Stimulated activated CD8-positive, alpha-beta memory T cell treated with anti-CD3 and anti-CD28 coated beads, Interleukin-15, amount 100 ng/mL, for 1 hour (primary cell): ENCODE measurements at regions not wholly inside any gene's neighbourhood (a gene's known extent, or its start where the extent isn't known, plus 50 kb on each side); places are given as distances from the start of the nearest gene placed in this dataset.
"Not testable (repeated sequence)": the region's sequence is repeated elsewhere in the genome, so short reads cannot be mapped to it uniquely, and the experiment has no call there.

Source experiments
- DNase-seq: peaks from one replicate; pipeline ENCODE4 v3.0.0-alpha.2; 2020; ENCODE audit warnings: low read depth

DNA sequence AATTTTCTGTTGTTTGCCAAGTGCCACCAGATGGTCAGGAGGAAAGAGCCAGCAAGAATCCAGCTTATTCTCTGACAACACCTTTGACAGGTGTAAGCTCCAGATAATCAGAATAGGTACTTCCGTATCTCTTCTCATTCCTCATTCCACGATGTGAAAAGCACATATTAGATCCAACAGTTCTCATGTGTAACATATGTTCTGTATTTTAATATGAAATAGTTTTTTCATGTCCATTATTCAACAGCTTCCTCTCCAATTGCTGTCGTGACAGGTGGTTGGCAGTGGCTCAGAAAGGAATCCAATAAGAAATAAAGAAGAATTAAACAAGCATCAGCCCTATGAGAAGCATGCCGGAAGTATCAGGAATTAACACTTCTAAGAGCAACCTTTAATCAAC lies 1624.7 kb downstream of the MRPL39 start:
- DNase-seq: no peak

DNA sequence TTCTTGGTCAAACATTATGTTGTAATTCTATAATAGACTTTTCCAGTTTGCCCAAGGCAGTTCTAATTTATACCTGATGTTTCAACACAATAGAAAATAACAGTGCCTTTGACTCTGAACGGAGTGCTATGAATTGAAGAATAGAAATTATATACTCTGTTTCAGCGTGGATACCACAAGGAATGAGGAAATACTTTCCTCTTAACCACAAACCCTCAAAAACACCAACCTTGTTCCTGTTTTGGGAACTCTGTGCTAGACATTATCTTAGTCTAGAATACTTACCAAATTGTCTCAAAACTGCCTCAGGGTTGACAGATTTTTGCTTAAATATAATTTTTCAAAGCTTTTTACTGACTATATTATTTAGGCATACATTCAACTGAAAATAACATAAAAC lies 1629.3 kb downstream of the MRPL39 start:
- no peak for DNase-seq

DNA sequence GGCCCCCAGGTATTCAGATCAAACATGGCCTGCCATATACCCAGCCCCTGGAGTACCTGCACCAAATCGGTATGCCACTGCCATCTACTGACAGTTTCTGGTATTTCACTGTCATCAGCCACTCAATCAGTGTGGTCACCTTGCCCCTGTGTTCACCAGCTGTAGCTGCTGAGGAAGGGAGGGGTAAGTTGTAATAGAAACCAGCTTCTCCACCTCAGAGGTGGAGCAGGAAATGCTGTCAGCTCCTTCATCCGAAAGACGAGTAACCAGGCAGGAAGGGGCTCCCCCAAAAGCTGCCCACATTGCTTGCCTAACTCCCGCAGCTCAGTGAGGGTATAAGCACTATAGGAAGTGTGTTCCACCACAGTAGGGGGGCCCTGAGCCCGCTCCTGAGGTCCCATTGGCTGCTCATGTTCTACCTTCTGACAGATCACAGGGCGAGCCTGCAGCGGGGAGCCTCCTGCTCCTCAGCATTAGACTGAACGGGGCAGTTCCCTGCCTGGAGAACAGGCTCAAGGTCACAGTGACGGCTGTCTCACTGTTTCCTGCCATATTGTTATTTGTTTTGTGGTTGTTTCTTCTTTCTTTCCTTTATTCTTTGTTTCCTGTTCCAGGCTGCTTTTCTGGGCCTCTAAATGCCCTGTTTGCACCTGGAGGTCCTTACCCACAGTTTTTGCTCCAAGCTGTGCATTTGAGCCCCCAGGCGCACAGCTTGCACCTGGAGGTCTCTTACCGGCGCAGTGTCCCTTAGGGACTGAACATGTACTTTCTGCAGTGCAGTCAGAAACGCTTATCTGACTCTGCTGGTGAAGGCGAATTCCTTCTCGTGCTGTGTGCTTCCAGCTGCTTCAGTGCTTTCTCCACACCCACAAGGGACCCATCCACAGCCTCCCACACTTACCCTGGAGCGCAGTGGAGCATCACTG lies 1638.3 kb downstream of the MRPL39 start:
- peak; percentile 38 for DNase-seq

DNA sequence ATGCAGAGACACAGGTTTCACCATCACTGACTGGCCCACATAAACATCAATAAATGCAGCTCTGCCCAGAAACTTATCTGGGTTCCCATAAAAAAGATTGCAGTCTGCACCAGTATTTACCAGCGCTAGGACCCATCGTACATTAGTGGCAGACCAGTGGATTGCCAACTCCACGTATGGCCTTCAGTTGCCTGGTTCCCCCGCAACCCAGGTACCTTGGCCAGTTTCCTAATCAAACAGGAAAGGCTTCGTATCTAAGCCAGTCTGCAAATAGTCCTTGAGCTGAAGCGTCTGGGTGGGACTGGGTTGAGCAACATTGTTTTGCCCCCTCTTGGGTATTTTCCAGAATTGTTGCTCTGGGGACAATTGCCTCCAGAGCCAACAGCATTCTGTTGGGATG lies 1639.3 kb downstream of the MRPL39 start:
- no peak for DNase-seq

DNA sequence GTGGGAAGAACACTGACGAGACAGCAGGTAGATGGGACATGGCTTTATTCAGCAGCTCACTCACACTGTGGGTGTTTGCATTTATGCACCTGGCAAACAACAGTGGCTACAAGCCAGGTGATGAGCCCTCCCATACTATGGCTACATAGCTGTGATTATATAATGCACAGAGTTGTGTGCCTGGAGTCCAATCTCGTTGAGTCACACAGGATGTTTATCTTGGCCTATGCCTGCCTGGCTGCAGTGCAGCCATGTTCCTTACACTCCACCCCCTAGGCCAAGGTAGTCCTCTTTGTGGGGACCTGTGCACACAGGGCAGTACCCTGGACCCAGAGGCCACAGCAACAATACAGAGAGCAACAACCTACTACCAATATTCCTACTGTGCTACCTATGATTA lies 1643.8 kb downstream of the MRPL39 start:
- no peak for DNase-seq

DNA sequence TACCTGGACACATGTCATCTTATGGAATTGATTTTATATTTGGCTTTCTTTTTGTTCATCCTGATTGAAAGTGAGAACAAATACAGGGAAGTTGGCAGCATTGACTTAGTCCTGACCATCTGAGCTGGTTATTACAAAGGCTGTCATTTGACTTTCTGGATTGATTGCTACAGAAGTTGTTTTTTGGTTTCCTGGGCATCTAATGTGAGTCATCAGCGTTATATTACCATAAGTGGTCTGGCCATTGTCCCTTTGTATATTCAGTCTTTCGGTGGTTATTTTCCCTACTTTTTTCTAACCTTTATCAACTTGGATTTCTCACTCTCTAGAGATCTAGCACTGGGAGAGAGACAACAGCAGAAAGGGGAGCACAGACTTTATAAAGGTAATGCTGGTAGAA lies 1646.5 kb downstream of the MRPL39 start:
- no peak for DNase-seq

DNA sequence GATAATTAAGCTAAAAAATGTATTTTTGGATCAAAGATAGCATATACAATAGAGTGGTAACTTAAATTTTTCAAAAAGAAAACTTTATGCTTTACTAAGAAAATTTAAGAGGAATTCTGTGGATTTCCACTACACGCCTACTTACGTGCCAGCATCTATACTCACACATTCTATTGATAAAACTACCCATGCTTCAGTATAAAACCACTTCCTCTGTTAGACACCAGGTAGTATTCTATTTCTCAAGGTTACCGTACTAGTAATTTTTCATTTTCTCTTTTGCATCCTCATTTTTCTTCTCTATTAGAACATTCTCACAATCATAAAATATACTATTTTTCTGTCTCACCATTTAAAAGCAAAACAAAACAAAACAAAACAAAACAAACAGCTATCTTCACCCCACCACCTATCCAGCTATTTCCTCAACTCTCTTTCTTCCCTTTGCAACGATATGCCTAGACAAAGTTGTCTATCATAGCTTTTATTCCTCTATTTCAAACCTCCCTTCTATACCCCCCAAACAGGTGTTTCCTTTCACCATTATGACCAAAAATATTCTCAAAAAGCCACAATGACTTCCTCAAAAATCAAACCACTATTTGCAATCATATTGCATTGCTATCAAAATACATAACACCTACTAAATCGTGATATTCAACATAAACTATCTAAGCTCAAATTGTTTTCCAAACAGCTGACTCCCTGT lies 1652.0 kb downstream of the MRPL39 start:
- DNase-seq: no peak

DNA sequence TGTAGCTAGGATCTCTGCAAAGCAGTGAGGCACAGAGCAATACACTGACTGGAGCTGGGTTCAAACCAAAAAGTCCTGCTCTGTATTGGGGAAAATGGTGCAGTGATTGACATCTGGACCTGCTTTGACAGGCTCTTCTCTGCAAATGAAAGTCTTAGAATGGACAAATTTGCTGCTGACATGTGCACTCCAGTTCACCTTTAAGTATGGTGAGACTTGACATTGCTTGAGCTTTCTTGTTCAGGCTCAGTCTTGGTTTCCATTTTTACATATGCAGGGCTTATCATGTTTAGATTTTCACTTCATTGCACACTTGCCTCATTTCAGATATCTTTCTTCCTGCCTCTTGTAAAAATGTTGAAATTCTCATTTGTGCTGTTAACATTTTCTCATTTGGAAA lies 1655.0 kb downstream of the MRPL39 start:
- no peak for DNase-seq

DNA sequence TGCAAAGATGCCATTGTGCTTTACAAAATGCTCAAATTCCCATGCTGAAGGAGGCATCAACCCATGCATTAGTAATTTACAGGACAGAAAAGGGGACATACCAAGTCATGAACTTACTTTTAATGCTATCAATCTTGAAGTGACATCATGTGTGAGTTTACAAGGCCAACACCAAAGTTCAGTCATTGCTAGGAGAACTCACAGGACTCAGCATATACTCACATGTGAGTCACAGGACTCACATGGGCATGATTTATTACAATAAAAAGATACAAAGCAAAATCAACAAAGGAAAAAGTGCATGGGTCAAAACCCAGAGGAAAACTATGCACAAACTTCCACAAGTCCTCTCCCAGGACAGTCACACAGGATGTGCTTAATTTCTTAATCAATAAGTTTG lies 1656.0 kb downstream of the MRPL39 start:
- DNase-seq: no peak

DNA sequence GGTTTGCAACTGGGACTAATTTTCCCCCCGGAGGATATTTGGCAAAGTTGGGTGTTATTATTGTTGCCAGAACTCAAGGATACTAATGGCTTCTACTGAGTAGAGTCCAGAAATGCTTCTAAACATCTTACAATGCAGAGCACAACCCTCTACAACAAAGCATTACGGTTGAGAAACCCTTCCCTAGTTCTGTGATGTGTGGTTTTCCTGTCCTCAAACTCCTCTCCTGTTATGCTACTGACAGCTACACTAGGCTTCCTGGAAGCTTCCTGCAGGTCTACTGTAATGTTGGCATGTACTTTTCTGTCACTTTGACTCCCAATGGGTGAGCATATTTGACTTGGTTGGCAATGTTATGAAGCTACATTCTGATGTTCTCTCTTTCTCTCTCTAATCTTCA lies 1656.9 kb downstream of the MRPL39 start:
- DNase-seq: no peak

DNA sequence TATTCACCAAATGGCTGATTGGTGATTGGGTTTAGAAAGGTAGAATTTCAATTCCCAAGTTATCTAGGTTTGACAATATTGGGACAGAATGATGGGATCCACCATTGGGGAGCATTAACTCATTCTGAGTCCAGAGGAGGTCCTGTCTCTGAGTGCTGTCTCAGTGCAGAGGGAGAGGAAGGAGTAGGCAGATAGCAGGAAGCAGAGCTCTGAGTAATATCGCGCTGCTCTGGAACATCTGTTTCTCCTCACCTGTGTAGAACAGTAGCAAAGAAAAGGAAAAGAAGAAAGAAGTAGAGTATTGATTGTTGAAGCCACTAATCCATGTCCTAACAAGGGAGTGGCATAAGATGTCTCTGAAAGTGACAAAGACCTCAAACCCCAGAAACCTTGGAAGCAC lies 1657.8 kb downstream of the MRPL39 start:
- DNase-seq: no peak

DNA sequence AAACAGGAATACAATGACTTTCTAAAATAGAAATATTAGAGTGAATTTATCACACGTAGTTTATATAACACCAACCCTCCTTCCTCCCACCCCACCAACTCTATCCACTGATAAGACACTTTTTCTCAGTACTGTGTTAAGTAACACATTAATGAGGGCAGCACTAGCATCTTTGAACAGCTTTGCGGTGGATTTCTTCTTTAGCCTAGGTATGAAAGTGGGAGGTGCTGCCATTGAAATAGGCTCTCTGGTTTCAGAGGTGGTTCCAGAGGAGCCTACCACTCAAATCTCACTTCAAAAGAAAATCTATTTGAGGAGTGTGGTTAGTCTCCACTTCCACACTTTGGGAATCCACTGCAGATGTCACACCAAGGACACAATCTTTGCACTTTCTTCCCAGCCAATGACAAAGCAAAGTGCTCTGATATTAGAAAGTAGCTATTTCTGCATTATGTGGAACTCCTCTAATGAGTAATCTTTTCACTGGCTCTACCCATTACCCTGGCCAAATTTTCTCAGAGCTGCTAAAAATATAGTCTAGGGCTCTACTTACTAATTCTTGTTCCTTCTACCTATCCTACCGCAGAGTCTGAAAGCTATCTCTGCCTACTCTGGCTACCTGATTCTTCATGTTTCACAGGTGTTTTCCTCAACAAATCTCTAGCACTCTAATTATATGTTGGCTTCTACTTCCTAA lies 1667.8 kb downstream of the MRPL39 start:
- DNase-seq: no peak

DNA sequence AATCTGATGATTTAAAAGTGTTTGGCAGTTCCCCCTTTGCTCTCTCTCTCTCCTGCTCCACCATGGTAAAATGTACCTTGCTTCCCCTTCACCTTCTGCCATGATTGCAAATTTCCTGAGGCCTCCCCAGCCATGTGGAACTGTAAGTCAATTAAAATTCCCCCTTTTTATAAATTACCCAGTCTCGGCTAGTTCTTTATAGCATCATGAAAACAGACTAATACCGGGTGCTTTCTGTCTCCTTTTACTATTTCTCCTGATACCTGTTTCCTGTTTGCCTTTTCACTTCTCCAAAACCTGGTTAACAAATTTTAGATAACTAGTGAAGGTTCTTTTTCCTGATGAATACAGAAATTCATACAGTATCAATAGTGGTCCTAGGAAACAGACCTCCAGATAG lies 1670.3 kb downstream of the MRPL39 start:
- no peak for DNase-seq

DNA sequence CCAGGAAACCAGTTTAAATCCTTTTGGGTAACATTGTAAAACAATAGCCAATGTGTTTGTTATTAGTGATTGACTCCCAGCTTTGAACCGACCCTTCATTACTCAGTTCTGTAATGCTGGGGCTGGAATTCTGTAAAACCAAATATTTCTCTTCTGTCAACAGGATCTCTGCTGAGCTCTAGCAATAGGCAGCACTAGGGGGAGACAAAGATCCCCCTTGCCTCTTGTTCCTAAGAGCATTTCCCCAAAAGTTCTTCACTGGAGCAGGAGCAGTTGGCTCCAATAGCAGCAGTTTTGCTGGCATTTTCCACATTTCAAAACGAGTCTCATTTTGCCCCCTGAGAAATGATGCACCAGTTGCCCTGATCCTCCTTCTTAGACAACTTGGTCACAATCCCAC lies 1671.1 kb downstream of the MRPL39 start:
- no peak for DNase-seq

DNA sequence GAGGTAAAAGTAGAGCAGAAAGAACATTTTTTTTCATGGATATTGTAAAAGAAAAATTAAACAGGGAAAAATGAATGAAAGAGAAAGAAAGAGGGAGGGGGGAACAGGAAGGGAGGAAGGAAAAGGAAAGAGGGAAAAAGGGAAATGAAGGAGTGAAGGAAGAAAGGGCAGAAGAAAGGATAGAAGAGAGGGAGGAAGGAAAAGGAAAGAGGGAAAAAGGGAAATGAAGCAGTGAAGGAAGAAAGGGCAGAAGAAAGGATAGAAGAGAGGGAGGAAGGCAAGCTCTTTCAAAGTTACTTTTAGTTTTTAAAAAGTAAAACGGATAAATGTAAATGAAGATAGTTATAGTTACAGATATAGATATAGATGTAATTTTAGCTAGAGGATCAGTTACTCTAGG lies 1676.7 kb downstream of the MRPL39 start:
- DNase-seq: no peak

DNA sequence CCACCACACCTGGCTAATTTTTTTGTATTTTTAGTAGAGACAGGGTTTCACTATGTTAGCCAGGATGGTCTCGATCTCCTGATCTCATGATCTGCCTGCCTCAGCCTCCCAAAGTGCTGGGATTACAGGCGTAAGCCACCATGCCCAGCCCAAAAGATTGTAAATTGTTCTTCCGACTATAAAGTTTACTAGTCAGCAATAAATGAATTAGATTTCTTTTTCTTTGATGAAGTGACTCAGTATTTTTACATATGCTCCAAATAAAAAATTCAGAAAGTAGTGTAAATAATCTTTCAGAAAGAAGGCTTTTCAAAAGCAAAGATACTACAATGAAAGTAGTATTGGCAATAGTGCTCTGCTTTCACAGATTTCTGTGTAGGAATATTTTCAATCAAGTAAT lies 1680.9 kb downstream of the MRPL39 start:
- DNase-seq: not testable (repeated sequence)

DNA sequence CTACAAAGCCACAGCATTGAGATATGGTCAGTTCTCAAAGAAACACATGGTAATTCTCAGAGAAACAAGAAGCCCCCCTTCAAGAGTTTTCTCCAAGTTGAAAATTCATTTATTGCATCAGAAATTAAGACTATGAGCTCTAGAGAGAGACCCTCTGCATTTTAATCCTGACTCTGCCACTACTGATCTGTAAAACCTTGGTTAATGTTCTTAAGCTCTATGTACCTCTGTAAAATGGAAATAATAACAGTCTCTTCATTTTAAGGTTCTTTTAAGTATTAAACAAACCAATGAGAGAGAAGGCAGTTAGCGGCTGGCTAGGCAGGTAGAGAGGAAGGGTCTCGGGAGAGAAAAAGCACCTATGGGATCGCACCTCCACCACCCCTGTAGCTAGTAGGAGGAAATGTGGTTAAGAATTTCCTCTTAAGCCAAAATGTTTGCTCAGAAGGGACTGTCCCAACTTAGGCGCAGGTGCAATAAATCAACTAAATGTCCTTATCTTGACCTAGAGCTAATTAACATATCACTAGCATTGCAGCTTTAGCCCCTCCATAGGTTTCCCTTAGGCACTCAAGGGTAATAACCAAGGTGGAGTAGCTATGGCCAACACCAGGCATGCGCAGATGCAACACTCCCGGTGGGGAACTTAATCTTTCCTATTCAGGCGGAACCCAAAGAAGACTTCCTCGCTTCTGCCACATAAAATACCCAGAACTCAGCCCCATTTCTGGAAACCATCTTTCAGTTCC lies 1685.4 kb downstream of the MRPL39 start:
- DNase-seq: no peak

DNA sequence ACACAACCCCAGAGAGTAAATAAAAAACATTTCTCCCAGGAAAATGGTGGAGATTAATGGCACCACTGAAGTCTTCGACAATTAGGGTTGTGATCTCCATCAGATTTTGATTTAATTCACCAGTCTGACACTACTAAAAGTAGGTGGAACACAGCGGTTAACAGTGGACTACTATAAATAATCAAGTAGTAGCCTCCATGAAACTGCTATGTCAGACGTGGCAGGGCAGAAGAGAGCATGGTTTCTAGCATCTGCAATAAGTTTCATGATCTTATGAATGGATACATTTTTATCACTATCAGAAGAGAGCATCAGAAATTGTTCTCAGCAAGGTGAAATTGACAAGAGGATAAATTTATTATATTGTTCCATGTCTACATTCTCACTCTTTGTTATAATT lies 1706.6 kb downstream of the MRPL39 start:
- DNase-seq: no peak

DNA sequence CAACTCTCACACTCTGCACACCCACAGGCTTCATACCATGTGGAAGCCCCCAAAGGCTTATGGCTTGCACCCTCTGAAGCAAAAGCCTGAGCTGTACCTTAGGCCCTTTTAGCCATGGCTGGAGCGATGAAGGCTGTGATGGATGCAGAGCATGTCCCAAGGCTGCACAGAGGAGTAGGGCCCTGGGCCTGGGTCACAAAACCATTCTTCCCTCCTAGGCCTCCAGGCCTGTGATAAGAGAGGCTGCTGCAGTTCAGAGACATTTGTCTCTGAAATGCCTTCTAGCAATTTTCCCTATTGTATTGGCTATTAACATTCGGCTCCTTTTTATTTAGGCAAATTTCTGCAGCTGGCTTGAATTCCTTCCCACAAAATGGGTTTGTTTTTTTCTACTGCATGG lies 1707.7 kb downstream of the MRPL39 start:
- no peak for DNase-seq

DNA sequence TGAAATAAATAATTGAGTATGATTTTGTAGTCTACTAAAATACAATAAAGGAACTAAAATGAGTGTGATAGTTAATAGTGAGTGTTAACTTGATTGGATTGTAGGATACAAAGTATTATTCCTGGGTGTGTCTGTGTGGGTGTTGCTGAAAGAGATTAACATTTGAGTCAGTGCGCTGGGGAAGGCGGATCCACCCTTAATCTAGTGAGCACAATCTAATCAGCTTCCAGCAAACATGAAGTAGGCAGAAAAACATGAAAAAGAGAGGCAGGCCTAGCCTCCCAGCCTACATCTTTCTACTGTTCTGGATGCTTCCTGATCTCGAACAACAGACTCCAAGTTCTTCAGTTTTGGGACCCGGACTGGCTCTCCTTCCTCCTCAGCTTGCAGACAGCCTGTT lies 1716.6 kb downstream of the MRPL39 start:
- DNase-seq: no peak

DNA sequence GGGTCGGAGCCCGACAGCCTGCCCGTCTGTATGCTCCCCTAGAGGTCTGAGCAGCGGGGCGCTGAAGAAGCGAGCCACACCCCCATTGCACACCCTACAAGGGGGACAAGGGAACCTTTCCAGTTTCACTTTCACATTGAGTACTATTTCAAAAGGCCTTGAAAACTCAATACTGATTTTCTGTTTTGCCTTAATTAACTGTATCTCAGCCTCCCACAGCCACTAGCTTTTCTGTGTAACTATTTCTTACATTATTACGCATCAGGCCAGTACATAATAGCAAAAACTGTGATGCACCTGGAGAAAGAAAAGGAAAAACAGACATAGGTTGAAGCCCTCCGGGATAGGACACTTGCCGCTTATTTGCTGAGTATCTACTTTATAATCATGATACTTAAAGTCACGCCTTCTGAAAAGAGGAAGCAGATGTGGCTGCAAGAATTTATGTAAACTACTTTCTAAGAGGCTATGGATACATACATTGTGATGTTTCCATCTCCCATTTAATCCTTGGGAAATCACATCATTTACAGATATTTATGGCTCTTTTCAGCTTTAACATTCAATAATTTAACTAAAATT lies 1719.5 kb downstream of the MRPL39 start:
- DNase-seq: no peak
